ENCODE measurements at regions not wholly inside any gene's neighbourhood (a gene's known extent, or its start where the extent isn't known, plus 50 kb on each side); places are given as distances from the start of the nearest gene placed in this dataset.

DNA sequence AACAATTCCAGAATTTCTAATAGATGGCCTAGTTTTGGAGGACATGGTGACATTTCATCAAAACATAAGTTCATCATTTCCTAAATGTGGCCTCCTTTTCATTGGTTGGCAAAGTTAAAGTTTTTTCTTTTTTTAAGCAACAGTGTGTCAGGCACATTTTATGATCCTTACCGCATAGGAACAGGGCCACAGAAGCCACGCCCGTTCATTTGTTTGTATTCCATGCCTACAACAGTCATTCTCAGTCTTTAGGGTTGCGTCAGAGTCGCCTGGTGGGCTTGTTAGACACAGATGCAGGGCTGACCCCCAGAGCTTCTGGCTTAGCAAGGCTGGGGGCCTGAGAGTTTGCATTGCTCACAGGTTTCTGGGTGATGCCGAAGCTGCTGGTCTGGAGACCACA, 130.2 kb downstream of the HSD17B3 start:
- intact Hi-C loops (cut with micrococcal nuclease) = no loop called here
- Histone ChIP-seq H3K9me1 (replicated peaks; ENCODE audit: control insufficient read depth, extremely low read depth, insufficient read depth, low read length) (no peaks in the 10 kb centered on the region), H4K20me1 (replicated peaks; ENCODE audit: control insufficient read depth, extremely low read depth, insufficient read depth, low read length) (no peaks in the 10 kb centered on the region), H2AFZ (ENCODE audit: low read depth, low read length) (no peak overlapping the region), H3K9me3 (replicated peaks; ENCODE audit: control insufficient read depth, insufficient read depth, low read length) (no peaks in the 10 kb centered on the region), H3K4me2 (ENCODE audit: insufficient read depth, low read length) (no peak overlapping the region), H3K79me2 (ENCODE audit: control insufficient read depth, insufficient read depth, low read length) (no peaks in the 10 kb centered on the region), H3K4me1 (ENCODE audit: control insufficient read depth, extremely low read depth, insufficient read depth, low read length) (no peaks in the 10 kb centered on the region), H3K27ac (ENCODE audit: insufficient read depth, low read depth, low read length) (no peak overlapping the region), H3K4me3 (replicated peaks in 1 of 3; ENCODE audit: insufficient read depth in 1 of 3, low read depth in 1 of 3, low read length in 3 of 3) (no peak overlapping the region), H3K9ac (replicated peaks; ENCODE audit: extremely low read depth, insufficient read depth, low read length) (no peak overlapping the region), H3K27me3 (ENCODE audit: control insufficient read depth in 2 of 2, insufficient read depth in 2 of 2, low read length in 2 of 2) (peaks cover 6 to 13% of the 10 kb centered on the region in 2 experiments), H3K36me3 (ENCODE audit: control insufficient read depth in 2 of 2, extremely low read depth in 1 of 2, insufficient read depth in 2 of 2, low read length in 2 of 2) (no peaks in the 10 kb centered on the region)
- DNase-seq (ENCODE audit: low read depth, low spot score) = no peak
- no peak for TF ChIP-seq MAX (IDR thresholded peaks at IDR 0.05; ENCODE audit: insufficient read depth, insufficient read length)
- no peak for TF ChIP-seq MYC (IDR thresholded peaks at IDR 0.05; ENCODE audit: low read depth, low read length)
- no peak for TF ChIP-seq EZH2 (IDR thresholded peaks at IDR 0.05; ENCODE audit: borderline replicate concordance, low read depth, low read length, severe bottlenecking)
- no peak for TF ChIP-seq JUN (IDR thresholded peaks at IDR 0.05; ENCODE audit: borderline replicate concordance, insufficient read depth, insufficient read length, low read depth)
- no peak for TF ChIP-seq FOS (IDR thresholded peaks at IDR 0.05; ENCODE audit: borderline replicate concordance, insufficient read depth, low read length)
- no peak for TF ChIP-seq POLR2AphosphoS5 (IDR thresholded peaks at IDR 0.05; ENCODE audit: insufficient read depth, low read depth, low read length)
- no peak for TF ChIP-seq CTCF (IDR thresholded peaks at IDR 0.05; ENCODE audit: extremely low read depth in 1 of 2, insufficient read depth in 1 of 2, low read depth in 1 of 2, low read length in 2 of 2)
- TF ChIP-seq POLR2A (IDR thresholded peaks at IDR 0.05; ENCODE audit: low read depth, low read length) = no peak
- TF ChIP-seq GATA2 (IDR thresholded peaks at IDR 0.05; ENCODE audit: insufficient read depth, insufficient read length, low read depth, low read length) = no peak
- no TSS peak for BruUV-seq (replicated peaks)
- FAIRE-seq = no peak
- POLR2A ChIA-PET = no interaction called here
- CTCF ChIA-PET = interaction anchor here (0.7 to 2.0 kb wide), 3 partner anchors 8 to 13 kb away, joined by 3 to 5 read pairs (median 5); no protein-coding TSS in a partner anchor
- dilution Hi-C loops (cut with MboI; ENCODE audit: extremely low pct_ligation_motif_present, low sequenced_read_pairs) = no loop called here

Measured in endothelial cell of umbilical vein (primary cell).